CD14-positive monocyte (primary cell): ENCODE measurements at regions not wholly inside any gene's neighbourhood (a gene's known extent, or its start where the extent isn't known, plus 50 kb on each side); places are given as distances from the start of the nearest gene placed in this dataset.
A peak's percentile ranks its signal among the peaks of the same experiment; 100 is the strongest.

Source experiments
- DNase-seq, 3 donors: peaks; one replicate each; pipeline ENCODE4 v3.0.0-alpha.2; 2011 to 2022
- H2AFZ ChIP-seq: 2 replicates; pipeline ENCODE4 v1.6.0; 2012; ENCODE audit warnings: mild to moderate bottlenecking, low read depth, low read length, inconsistent platforms; ENCODE audit not compliant: insufficient read depth, poor library complexity, severe bottlenecking
- H3K27ac ChIP-seq, 2 donors: 1 replicate in 1 of 2; 2 replicates in 1 of 2; pipeline ENCODE4 v1.5.1; 2012 to 2013; ENCODE audit warnings: low read length in 2 of 2, control low read depth in 1 of 2, inconsistent platforms in 1 of 2, low read depth in 1 of 2, mild to moderate bottlenecking in 1 of 2
- H3K27me3 ChIP-seq, 2 donors: one replicate each; pipeline versions ENCODE4 v1.6.0 to v1.6.1; 2011 to 2013; ENCODE audit warnings: low read length in 2 of 2; ENCODE audit not compliant: control insufficient read depth in 2 of 2, insufficient read depth in 2 of 2
- H3K36me3 ChIP-seq, 2 donors: replicated peaks in 1 of 2; 1 replicate in 1 of 2; 2 replicates in 1 of 2; pipeline versions ENCODE4 v1.5.1 to v1.6.1; 2012 to 2013; ENCODE audit warnings: low read length in 2 of 2, control low read depth in 1 of 2, inconsistent platforms in 1 of 2, mild to moderate bottlenecking in 1 of 2; ENCODE audit not compliant: insufficient read depth in 2 of 2, control insufficient read depth in 1 of 2
- H3K4me1 ChIP-seq, 2 donors: 1 replicate in 1 of 2; 2 replicates in 1 of 2; pipeline versions ENCODE4 v1.5.1 to v1.6.1; 2012 to 2013; ENCODE audit warnings: low read length in 2 of 2, control low read depth in 1 of 2, inconsistent platforms in 1 of 2, mild to moderate bottlenecking in 1 of 2, moderate library complexity in 1 of 2; ENCODE audit not compliant: insufficient read depth in 2 of 2, control insufficient read depth in 1 of 2
- H3K4me2 ChIP-seq: replicated peaks from 2 replicates; pipeline ENCODE3; 2012; ENCODE audit warnings: low read length, moderate library complexity, mild to moderate bottlenecking; ENCODE audit not compliant: poor library complexity, severe bottlenecking; ENCODE audit errors: extremely low read depth
- H3K4me3 ChIP-seq, 3 experiments: fragments of 200-600 bp in 1 of 3; sonication (generic) in 1 of 3; replicated peaks in 1 of 3; 1 replicate in 2 of 3; 2 replicates in 1 of 3; pipeline ENCODE4 v1.5.1; 2011 to 2013; ENCODE audit warnings: low read length in 3 of 3, mild to moderate bottlenecking in 3 of 3, control low read depth in 2 of 3, low read depth in 2 of 3, inconsistent platforms in 1 of 3, moderate library complexity in 1 of 3
- H3K79me2 ChIP-seq: 2 replicates; pipeline ENCODE4 v1.6.0; 2012; ENCODE audit warnings: mild to moderate bottlenecking, control low read depth, inconsistent platforms, low read length, moderate library complexity; ENCODE audit not compliant: insufficient read depth
- H3K9ac ChIP-seq: 2 replicates; pipeline ENCODE4 v1.6.0; 2017; ENCODE audit warnings: low read length, mild to moderate bottlenecking; ENCODE audit not compliant: insufficient read depth, poor library complexity, severe bottlenecking
- H3K9me3 ChIP-seq, 2 donors: replicated peaks in 1 of 2; 1 replicate in 1 of 2; 2 replicates in 1 of 2; pipeline versions ENCODE4 v1.5.1 to v1.6.1; 2012 to 2013; ENCODE audit warnings: low read length in 2 of 2, control low read depth in 1 of 2; ENCODE audit not compliant: control insufficient read depth in 1 of 2, insufficient read depth in 1 of 2
- H4K20me1 ChIP-seq: 2 replicates; pipeline ENCODE4 v1.6.0; 2012; ENCODE audit warnings: mild to moderate bottlenecking, low read length, control low read depth, moderate library complexity; ENCODE audit not compliant: insufficient read depth
- H3K27ac Mint-ChIP-seq, 7 donors: one replicate each; pipeline ENCODE4 v1.8.0; 2020; ENCODE audit warnings: mild to moderate bottlenecking in 7 of 7, mixed read lengths in 7 of 7, moderate library complexity in 6 of 7, inconsistent platforms in 2 of 7
- H3K27me3 Mint-ChIP-seq, 3 donors: one replicate each; pipeline ENCODE4 v1.8.0; 2021 to 2022; ENCODE audit warnings: low read depth in 3 of 3, mild to moderate bottlenecking in 3 of 3, mixed read lengths in 3 of 3, moderate library complexity in 3 of 3, inconsistent platforms in 1 of 3
- H3K36me3 Mint-ChIP-seq, 2 donors: one replicate each; pipeline ENCODE4 v1.8.0; 2020; ENCODE audit warnings: mixed read lengths in 2 of 2, inconsistent platforms in 1 of 2, mild to moderate bottlenecking in 1 of 2
- H3K4me1 Mint-ChIP-seq: one replicate; pipeline ENCODE4 v1.8.0; 2020; ENCODE audit warnings: mild to moderate bottlenecking, mixed read lengths
- H3K4me3 Mint-ChIP-seq, 2 donors: one replicate each; pipeline ENCODE4 v1.8.0; 2020; ENCODE audit warnings: mild to moderate bottlenecking in 2 of 2, mixed read lengths in 2 of 2, moderate library complexity in 1 of 2
- H3K9me3 Mint-ChIP-seq, 7 donors: one replicate each; pipeline ENCODE4 v1.8.0; 2020 to 2022; ENCODE audit warnings: mixed read lengths in 7 of 7, mild to moderate bottlenecking in 6 of 7, moderate library complexity in 6 of 7, inconsistent platforms in 2 of 7
- CTCF ChIP-seq: fragments of 200-600 bp; IDR thresholded peaks from one replicate; pipeline ENCODE4 v1.8.0; 2022; ENCODE audit warnings: antibody characterized with exemption, mild to moderate bottlenecking
- WGBS: methylation state at CpG from one replicate; pipeline ENCODE4 v1.1.5; 2013; ENCODE audit warnings: missing lambda C conversion rate; ENCODE audit not compliant: insufficient coverage; 5-methylcytosine and 5-hydroxymethylcytosine counted together
- intact Hi-C, 2 donors: fragments of 100-400 bp; cut with micrococcal nuclease; formaldehyde crosslinking; loops; one replicate each; pipeline versions ENCODE4 v1.15.0 to v1.15.1; 2023

GRCh38 chr10:4046030-4046429 is 261.0 kb upstream of the KLF6 start:
- Histone ChIP-seq H3K4me1 (peaks cover 20 to 21% of the 10 kb centered on the region in 2 donors), H3K27ac (no peak overlapping the region), H3K4me3 (no peak overlapping the region), H3K79me2 (no peaks in the 10 kb centered on the region), H3K9ac (no peak overlapping the region), H3K4me2 (no peak overlapping the region), H2AFZ (no peak overlapping the region), H3K27me3 (no peaks in the 10 kb centered on the region), H4K20me1 (no peaks in the 10 kb centered on the region), H3K9me3 (peaks cover 7 to 10% of the 10 kb centered on the region in 2 donors), H3K36me3 (no peaks in the 10 kb centered on the region)
- Mint-ChIP-seq H3K36me3 (peaks cover 1 to 4% of the 10 kb centered on the region in 2 donors), H3K4me3 (no peak overlapping the region), H3K27ac (no peak overlapping the region), H3K4me1 (peaks cover 30% of the 10 kb centered on the region), H3K27me3 (no peaks in the 10 kb centered on the region), H3K9me3 (peaks cover 6 to 16% (median 14%) of the 10 kb centered on the region in 7 donors)
- TF ChIP-seq CTCF = no peak
- intact Hi-C loops = no loop called here
- 100% methylated on average over 1 of the region's 3 CpGs for WGBS
- peak in 1 of 3 donors; percentile 47 for DNase-seq

GRCh38 chr10:4043897-4044665 is 259.1 kb upstream of the KLF6 start:
- peaks cover 13 to 16% of the 10 kb centered on the region in 2 donors for H3K4me1 ChIP-seq
- H3K4me3 ChIP-seq = no peak overlapping the region
- no peaks in the 10 kb centered on the region for H3K79me2 ChIP-seq
- Mint-ChIP-seq H3K36me3 (peaks cover 1 to 7% of the 10 kb centered on the region in 2 donors), H3K9me3 (peaks cover 6 to 22% (median 15%) of the 10 kb centered on the region in 7 donors), H3K27ac (no peak overlapping the region), H3K4me1 (peaks cover 24% of the 10 kb centered on the region), H3K27me3 (no peaks in the 10 kb centered on the region), H3K4me3 (no peak overlapping the region)
- no peak overlapping the region for H3K27ac ChIP-seq
- H3K4me2 ChIP-seq = no peak overlapping the region
- intact Hi-C loops = no loop called here
- no peak overlapping the region for H3K9ac ChIP-seq
- no peak for DNase-seq
- no peaks in the 10 kb centered on the region for H4K20me1 ChIP-seq
- TF ChIP-seq CTCF = no peak
- no peaks in the 10 kb centered on the region for H3K36me3 ChIP-seq
- WGBS = 0% methylated on average over 2 of the region's 7 CpGs
- no peaks in the 10 kb centered on the region for H3K27me3 ChIP-seq
- H3K9me3 ChIP-seq = peaks cover 12 to 13% of the 10 kb centered on the region in 2 donors
- H2AFZ ChIP-seq = no peak overlapping the region
